Transverse colon (tissue), 4 donors: ENCODE measurements at regions not wholly inside any gene's neighbourhood (a gene's known extent, or its start where the extent isn't known, plus 50 kb on each side); places are given as distances from the start of the nearest gene placed in this dataset.

ENCODE experiments used
- DNase-seq: peaks from one replicate; pipeline ENCODE4 v3.0.0-alpha.2; 2019
- H3K27ac ChIP-seq, 4 donors: fragments of 200-600 bp; sonication (generic); 2 replicates each; pipeline ENCODE4 v1.5.1; 2016 to 2018; ENCODE audit warnings: inconsistent platforms in 4 of 4
- H3K27me3 ChIP-seq: fragments of 200-600 bp; sonication (generic); 2 replicates; pipeline ENCODE4 v1.5.1; 2017; ENCODE audit warnings: inconsistent platforms
- H3K36me3 ChIP-seq, 4 donors: fragments of 200-600 bp; sonication (generic); 2 replicates each; pipeline ENCODE4 v1.5.1; 2017 to 2019; ENCODE audit warnings: inconsistent platforms in 4 of 4
- H3K4me1 ChIP-seq, 4 donors: fragments of 200-600 bp; sonication (generic); 2 replicates each; pipeline ENCODE4 v1.5.1; 2017 to 2020; ENCODE audit warnings: inconsistent platforms in 4 of 4
- H3K4me3 ChIP-seq, 4 donors: fragments of 200-600 bp; sonication (generic); 1 replicate in 1 of 4; 2 replicates in 3 of 4; pipeline versions ENCODE4 v1.5.1 to v1.6.1; 2017 to 2019; ENCODE audit warnings: inconsistent platforms in 4 of 4
- H3K9me3 ChIP-seq, 2 donors: fragments of 200-600 bp; sonication (generic); 2 replicates each; pipeline ENCODE4 v1.5.1; 2017 to 2019; ENCODE audit warnings: inconsistent platforms in 2 of 2
- EP300 ChIP-seq: sonication (generic); formaldehyde crosslinking; IDR thresholded peaks from one replicate; pipeline ENCODE4 v1.6.1; 2017; ENCODE audit warnings: antibody characterized with exemption, low read depth
- POLR2A ChIP-seq: fragments of 450-650 bp; IDR thresholded peaks from one replicate; pipeline ENCODE4 v1.6.1; 2016; ENCODE audit warnings: antibody characterized with exemption, mild to moderate bottlenecking, moderate library complexity
- POLR2AphosphoS5 ChIP-seq, 3 donors: sonication (generic); formaldehyde crosslinking; IDR thresholded peaks; one replicate each; pipeline ENCODE4 v1.6.1; 2016; ENCODE audit warnings: antibody characterized with exemption in 3 of 3
- WGBS, 2 donors: methylation state at CpG; one replicate each; pipeline ENCODE4 v1.1.5; 2018; ENCODE audit warnings: low coverage in 1 of 2; 5-methylcytosine and 5-hydroxymethylcytosine counted together
- in situ Hi-C, 4 donors: fragments of 200-750 bp; cut with MboI; loops; one replicate each; pipeline versions ENCODE4 v1.15.0 to v1.15.1; 2017; ENCODE audit warnings: low sequenced_read_pairs in 3 of 4, low pct_ligation_motif_present in 1 of 4, low pct_unique_long_range_greater_than_20kb in 1 of 4
- intact Hi-C: fragments of 100-400 bp; cut with DNase I; formaldehyde crosslinking; loops from one replicate; pipeline ENCODE4 v1.15.1; 2023; ENCODE audit warnings: low total_unique reads
- TF ChIP-seq, protein P1 (sequence below), 5 experiments: fragments of 200-600 bp in 3 of 5; fragments of 450-650 bp in 2 of 5; sonication (generic) in 3 of 5; IDR thresholded peaks; 1 replicate in 2 of 5; 2 replicates in 3 of 5; pipeline ENCODE4 v1.5.1; 2016 to 2017; ENCODE audit warnings: antibody characterized with exemption in 5 of 5, inconsistent platforms in 3 of 5, mild to moderate bottlenecking in 2 of 5, moderate library complexity in 1 of 5

DNA sequence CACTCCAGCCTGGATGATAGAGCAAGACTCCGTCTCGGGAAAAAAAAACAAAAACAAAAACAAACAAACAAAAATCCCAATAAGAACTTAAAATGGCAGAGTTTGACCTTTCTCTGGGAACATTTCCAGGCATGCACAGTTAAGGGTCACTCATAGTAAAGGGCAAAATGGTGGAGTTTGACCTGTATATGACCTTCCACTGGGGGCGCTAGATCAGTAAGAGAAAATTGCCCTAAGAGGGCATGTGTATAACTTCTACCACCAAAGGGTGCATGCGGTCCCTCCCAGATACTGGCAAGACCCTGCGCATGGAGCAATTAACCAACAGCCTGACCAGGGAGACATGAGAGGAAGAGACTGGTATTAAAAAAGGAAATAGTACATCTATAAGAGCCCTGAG, 177.2 kb downstream of the MOSPD2 start:
- Histone ChIP-seq H3K9me3 (no peaks in the 10 kb centered on the region), H3K36me3 (no peaks in the 10 kb centered on the region), H3K4me3 (no peak overlapping the region), H3K4me1 (no peaks in the 10 kb centered on the region), H3K27ac (no peak overlapping the region), H3K27me3 (no peaks in the 10 kb centered on the region)
- DNase-seq, result no peak
- WGBS, 2 donors, result 77 to 100% methylated on average over 1 to 5 of the region's 5 CpGs
- TF ChIP-seq POLR2AphosphoS5 (IDR thresholded peaks at IDR 0.05), result no peak
- TF ChIP-seq EP300, result no peak
- no peak for TF ChIP-seq POLR2A
- TF ChIP-seq, protein P1, sequence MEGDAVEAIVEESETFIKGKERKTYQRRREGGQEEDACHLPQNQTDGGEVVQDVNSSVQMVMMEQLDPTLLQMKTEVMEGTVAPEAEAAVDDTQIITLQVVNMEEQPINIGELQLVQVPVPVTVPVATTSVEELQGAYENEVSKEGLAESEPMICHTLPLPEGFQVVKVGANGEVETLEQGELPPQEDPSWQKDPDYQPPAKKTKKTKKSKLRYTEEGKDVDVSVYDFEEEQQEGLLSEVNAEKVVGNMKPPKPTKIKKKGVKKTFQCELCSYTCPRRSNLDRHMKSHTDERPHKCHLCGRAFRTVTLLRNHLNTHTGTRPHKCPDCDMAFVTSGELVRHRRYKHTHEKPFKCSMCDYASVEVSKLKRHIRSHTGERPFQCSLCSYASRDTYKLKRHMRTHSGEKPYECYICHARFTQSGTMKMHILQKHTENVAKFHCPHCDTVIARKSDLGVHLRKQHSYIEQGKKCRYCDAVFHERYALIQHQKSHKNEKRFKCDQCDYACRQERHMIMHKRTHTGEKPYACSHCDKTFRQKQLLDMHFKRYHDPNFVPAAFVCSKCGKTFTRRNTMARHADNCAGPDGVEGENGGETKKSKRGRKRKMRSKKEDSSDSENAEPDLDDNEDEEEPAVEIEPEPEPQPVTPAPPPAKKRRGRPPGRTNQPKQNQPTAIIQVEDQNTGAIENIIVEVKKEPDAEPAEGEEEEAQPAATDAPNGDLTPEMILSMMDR (IDR thresholded peaks at IDR 0.05), result no peak
- in situ Hi-C loops, result no loop called here
- intact Hi-C loops, result no loop called here

DNA sequence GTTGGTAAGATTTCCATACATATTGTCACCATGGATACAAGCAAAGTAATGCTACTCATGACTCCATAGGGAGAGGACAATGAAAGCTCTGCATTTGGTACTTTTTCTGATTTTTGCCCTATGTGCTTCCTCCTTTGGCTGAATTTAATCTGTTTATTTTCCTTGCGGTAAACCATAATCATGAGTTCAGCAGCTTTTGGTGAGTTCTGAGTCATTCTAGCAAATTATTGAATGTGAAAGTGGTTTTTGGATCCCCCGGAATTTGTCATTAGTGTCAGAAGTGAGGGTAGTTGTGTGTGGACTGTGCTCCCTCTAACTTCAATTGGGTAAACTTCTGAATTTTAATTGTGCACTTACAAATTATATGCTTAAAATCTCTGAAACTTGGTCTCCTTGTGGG, 170.3 kb downstream of the MOSPD2 start:
- intact Hi-C loops (no loop called here), in situ Hi-C loops (no loop called here)
- Histone ChIP-seq H3K4me1 (no peaks in the 10 kb centered on the region), H3K4me3 (no peak overlapping the region), H3K36me3 (no peaks in the 10 kb centered on the region), H3K27ac (no peak overlapping the region), H3K9me3 (no peaks in the 10 kb centered on the region), H3K27me3 (no peaks in the 10 kb centered on the region)
- TF ChIP-seq, protein P1 (IDR thresholded peaks at IDR 0.05), result no peak
- no peak for TF ChIP-seq EP300
- no peak for TF ChIP-seq POLR2AphosphoS5 (IDR thresholded peaks at IDR 0.05)
- no peak for TF ChIP-seq POLR2A
- 0 to 45% methylated on average over 1 to 2 of the region's 2 CpGs for WGBS, 2 donors
- no peak for DNase-seq

DNA sequence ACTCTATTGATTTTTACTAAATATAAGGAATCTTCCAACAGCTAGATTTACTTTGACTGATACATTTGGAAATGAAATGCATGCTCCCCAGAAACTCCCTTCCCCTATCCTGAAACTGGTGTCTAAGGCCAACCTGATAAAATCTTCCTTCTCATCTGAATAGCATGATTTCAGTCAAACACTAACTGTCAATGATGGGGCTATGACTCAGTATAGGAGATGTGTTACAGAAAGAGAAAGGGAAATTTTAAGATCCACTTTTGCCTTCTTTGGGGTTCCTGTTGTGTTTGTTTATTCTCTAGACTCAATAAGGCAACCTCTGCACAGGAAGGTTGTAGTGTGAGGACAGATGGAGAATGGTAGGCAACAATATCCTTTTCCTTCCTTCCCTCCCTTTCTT, 160.7 kb downstream of the MOSPD2 start:
- Histone ChIP-seq H3K27me3 (no peaks in the 10 kb centered on the region), H3K9me3 (no peaks in the 10 kb centered on the region), H3K4me3 (no peak overlapping the region), H3K27ac (no peak overlapping the region), H3K36me3 (no peaks in the 10 kb centered on the region), H3K4me1 (no peaks in the 10 kb centered on the region)
- DNase-seq, result no peak
- TF ChIP-seq EP300 (no peak), POLR2AphosphoS5 (IDR thresholded peaks at IDR 0.05) (no peak), POLR2A (no peak)
- TF ChIP-seq, protein P1 (IDR thresholded peaks at IDR 0.05), result no peak
- intact Hi-C loops, result no loop called here
- in situ Hi-C loops, result no loop called here

DNA sequence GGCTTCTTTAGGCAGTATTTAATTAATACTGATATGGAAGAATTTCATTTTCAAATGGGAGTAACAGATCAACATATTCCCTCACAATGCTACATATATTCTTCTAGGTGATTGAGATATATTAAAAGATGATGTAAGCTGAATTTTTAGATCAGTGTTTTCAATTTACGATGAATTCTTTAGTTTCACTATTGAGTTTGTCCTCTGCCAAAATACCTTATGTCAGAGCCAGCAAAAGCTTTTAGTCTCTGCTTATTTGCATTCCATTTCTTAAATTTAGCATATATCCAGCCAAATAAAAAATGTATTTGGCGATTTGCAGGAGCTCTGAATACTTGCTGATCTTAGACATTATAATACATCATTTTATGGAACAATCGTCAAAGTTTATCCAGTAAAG, 144.3 kb downstream of the MOSPD2 start:
- WGBS, 2 donors, result 52 to 78% methylated on average over 3 of the region's 3 CpGs
- no peak overlapping the region for H3K4me3 ChIP-seq
- in situ Hi-C loops (no loop called here), intact Hi-C loops (no loop called here)
- no peak overlapping the region for H3K27ac ChIP-seq
- TF ChIP-seq, protein P1 (IDR thresholded peaks at IDR 0.05), result no peak
- TF ChIP-seq POLR2A (no peak), EP300 (no peak), POLR2AphosphoS5 (IDR thresholded peaks at IDR 0.05) (no peak)
- no peaks in the 10 kb centered on the region for H3K4me1 ChIP-seq
- no peaks in the 10 kb centered on the region for H3K27me3 ChIP-seq
- no peaks in the 10 kb centered on the region for H3K36me3 ChIP-seq
- DNase-seq, result no peak
- no peaks in the 10 kb centered on the region for H3K9me3 ChIP-seq
